Omental fat pad (tissue), 3 donors: ENCODE measurements at regions not wholly inside any gene's neighbourhood (a gene's known extent, or its start where the extent isn't known, plus 50 kb on each side); places are given as distances from the start of the nearest gene placed in this dataset.

Experiments used
- ATAC-seq: fragments of 150-250 bp; one replicate; pipeline ENCODE4 v1.9.1; 2016; ENCODE audit warnings: mild to moderate bottlenecking, moderate library complexity; ENCODE audit not compliant: low FRiP score
- DNase-seq: peaks from one replicate; pipeline ENCODE4 v3.0.0-alpha.2; 2019; ENCODE audit warnings: low spot score
- TF ChIP-seq, protein P1 (sequence below), 3 donors: fragments of 450-650 bp; IDR thresholded peaks; one replicate each; pipeline ENCODE4 v1.5.1; 2016 to 2017; ENCODE audit warnings: antibody characterized with exemption in 3 of 3, mild to moderate bottlenecking in 3 of 3, moderate library complexity in 2 of 3

DNA sequence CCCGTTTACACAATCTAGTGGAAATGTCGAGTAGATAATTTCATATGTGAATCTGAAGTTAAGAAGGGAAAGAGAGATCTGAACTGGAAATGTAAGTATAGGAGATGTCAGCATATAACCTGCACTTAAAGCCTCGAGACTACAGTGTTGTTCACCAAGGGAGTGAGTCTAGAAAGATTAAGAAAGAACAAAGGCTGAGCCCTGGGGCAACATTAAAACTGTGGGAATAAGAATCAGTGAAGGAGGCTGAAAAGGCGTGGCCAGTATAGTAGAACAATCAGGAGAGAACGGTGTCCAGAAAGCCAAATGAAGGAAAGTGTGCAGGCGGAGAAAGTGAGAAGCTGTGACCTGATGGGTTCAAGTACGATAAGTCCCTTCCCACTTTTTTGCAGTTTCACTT, 118.8 kb upstream of the TENM3 start:
- no peak for DNase-seq
- TF ChIP-seq, protein P1, sequence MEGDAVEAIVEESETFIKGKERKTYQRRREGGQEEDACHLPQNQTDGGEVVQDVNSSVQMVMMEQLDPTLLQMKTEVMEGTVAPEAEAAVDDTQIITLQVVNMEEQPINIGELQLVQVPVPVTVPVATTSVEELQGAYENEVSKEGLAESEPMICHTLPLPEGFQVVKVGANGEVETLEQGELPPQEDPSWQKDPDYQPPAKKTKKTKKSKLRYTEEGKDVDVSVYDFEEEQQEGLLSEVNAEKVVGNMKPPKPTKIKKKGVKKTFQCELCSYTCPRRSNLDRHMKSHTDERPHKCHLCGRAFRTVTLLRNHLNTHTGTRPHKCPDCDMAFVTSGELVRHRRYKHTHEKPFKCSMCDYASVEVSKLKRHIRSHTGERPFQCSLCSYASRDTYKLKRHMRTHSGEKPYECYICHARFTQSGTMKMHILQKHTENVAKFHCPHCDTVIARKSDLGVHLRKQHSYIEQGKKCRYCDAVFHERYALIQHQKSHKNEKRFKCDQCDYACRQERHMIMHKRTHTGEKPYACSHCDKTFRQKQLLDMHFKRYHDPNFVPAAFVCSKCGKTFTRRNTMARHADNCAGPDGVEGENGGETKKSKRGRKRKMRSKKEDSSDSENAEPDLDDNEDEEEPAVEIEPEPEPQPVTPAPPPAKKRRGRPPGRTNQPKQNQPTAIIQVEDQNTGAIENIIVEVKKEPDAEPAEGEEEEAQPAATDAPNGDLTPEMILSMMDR (IDR thresholded peaks at IDR 0.05): no peak
- no peak for ATAC-seq

DNA sequence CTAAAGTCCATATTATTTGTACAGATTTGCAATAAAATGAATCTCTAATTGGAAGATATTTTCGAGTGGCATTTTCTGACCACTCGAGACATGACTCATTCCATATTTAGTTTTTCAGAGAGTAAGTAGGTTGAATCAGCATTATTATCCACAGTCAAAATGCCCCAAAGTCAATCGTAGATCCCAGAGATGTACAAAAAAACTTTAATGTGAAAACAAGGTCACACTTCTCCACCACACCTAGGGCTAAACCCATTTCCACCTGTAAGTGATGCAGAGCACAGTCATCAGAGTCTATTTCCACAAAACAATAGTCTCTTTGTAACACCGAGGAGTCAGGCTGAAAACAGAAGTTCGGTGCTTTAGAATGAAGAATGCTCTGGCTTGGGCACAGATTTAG, 117.1 kb upstream of the TENM3 start:
- ATAC-seq (no peak), DNase-seq (no peak)
- TF ChIP-seq, protein P1 (IDR thresholded peaks at IDR 0.05): no peak

DNA sequence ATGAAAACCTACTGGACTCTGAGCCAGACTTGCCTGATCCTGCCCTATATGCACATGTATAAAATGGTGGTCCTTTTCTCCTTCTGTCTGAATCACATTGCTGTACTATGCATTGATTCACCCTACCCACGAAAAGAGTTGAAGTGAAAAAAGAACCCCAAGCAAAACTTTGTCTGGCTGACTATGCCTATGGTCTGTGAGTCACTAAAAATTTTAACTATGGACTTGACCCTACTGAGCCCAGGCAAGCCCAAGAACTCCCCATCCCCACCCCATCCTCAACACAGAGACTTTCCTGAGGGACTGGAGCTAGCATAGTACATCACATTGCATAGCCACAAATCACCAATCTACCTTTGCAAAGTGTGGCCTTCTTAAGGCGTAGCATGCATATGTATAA, 116.6 kb upstream of the TENM3 start:
- no peak for ATAC-seq
- DNase-seq: no peak
- TF ChIP-seq, protein P1 (IDR thresholded peaks at IDR 0.05): no peak

DNA sequence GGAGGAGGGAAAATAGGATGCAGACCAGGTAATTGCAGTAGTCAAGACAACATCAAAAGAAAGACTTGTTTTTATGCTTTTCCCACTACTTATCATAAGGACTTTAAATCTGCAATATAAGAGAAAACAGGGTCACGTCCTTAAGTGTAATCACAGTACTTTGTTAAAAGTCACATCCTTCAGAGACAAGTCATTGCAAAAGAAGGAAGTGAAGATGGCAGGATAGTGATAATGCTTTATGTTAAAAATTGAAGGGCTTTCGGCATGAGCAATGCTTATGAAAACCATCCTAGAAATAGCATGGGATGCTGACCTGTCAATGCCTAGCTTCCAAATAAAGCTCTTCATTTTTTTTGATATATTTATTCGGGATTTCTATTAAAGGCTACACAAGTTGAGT, 110.2 kb upstream of the TENM3 start:
- ATAC-seq (no peak), DNase-seq (no peak)
- TF ChIP-seq, protein P1 (IDR thresholded peaks at IDR 0.05): no peak

DNA sequence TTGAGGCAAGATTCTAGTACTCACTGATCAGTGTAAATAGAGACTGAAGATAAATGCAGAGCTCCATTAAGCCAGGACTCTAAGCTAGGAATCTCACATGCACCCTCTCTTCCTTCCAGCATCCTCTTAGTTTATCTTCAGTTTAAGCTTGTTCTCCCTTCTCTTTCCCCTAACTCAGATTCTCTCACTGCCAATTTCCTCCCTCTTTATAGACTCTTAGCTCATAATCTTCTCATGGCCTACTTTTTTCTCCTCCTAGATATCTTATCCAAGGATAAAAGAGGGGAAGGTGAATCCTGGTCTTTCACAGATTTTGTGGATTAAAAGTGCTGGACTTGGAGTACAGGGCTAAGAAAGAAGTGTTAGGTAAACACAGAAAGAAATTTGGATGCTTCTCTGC, 108.9 kb upstream of the TENM3 start:
- ATAC-seq (no peak), DNase-seq (no peak)
- TF ChIP-seq, protein P1 (IDR thresholded peaks at IDR 0.05): no peak

DNA sequence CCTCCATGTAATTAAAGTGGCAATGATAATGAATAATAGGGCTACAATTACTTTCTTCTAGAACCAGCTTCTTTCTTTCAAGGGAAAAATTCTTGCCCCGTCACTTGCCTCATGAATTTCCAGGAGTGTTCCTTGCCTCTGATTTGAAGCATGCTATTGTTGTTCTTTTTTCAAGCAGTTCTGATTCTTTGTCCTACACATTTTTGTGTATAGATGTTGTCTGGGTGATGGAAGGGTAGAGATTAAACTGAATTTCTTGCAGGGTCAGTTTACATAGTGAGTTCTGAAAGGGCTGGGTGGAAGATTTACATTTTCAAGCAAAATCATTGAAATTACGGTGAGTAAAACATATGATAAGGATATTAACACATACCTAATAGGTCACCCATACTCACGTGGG, 107.0 kb upstream of the TENM3 start:
- ATAC-seq (no peak), DNase-seq (no peak)
- TF ChIP-seq, protein P1 (IDR thresholded peaks at IDR 0.05): no peak

DNA sequence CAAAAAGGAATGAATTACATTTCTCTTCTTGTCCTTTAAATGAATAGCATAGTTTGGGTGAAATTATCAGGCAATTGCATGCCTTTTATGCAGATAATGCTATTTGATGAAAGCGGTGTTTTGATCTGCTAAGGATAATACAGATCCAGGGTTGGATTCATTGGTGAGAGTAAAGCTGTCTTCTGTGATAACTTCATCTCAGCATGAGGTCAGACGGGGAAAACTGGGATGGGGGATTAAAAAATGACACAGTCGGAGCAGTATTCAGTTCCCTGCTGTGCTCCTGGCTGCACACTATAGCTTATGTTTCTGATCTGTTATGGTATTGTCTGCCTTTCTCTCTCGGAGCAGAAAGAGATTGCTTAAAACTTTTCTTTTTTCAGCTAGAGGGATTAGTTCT, 105.9 kb upstream of the TENM3 start:
- no peak for DNase-seq
- TF ChIP-seq, protein P1 (IDR thresholded peaks at IDR 0.05): no peak
- no peak for ATAC-seq
